ENCODE measurements at regions not wholly inside any gene's neighbourhood (a gene's known extent, or its start where the extent isn't known, plus 50 kb on each side); places are given as distances from the start of the nearest gene placed in this dataset.

DNA sequence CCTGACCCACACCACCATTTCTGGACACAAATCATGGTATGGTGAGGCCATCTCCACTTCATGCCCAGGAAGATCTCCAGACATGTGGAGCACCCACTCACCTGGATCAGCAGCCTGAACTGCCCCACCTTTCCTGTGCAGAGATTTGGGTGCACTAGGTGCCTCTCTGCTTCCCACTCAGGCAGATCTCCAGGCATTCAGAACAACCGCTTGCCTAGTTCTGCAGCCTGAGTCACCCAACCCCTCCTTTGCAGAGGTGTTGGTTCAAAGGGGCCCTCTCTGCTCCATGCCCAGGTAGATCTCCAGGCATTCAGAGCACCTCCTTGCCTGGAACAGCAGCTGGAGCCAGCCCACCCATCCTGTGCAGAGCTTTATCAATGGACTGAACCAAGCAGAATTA is 620.8 kb downstream of the LRRIQ3 start:
- no peak for TF ChIP-seq POLR2A (IDR thresholded peaks at IDR 0.05)
- TF ChIP-seq CTCF (IDR thresholded peaks at IDR 0.05) = no peak

Measured in body of pancreas (tissue), 4 donors.